ENCODE measurements at regions not wholly inside any gene's neighbourhood (a gene's known extent, or its start where the extent isn't known, plus 50 kb on each side); places are given as distances from the start of the nearest gene placed in this dataset.

DNA sequence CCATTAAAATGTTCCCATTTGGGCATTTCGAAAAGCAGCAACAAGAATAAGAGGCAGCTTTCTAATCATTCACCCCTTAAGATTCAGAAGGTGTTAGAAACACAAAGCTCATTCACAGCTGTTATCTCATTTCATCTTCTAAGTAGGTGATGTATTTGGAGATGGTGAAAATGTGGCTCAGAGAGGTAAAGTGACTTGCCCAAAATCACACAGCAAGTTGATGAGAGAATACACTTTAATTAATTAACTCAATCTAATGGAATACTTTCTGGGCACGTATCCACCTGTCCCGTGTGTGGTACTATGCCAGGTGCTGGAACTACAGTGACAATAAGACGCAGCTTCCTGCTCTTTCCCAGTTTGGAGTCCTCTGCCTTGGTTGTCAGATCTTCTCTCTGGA lies 147.4 kb upstream of the LRFN2 start:
- TF ChIP-seq FOXP2 (optimal IDR thresholded peaks at IDR 0.05; ENCODE audit: borderline replicate concordance, extremely low read depth, extremely low read length, insufficient read depth) (no peak), TAF1 (IDR thresholded peaks at IDR 0.05; ENCODE audit: borderline replicate concordance, insufficient read depth, low read length) (no peak), SIN3A (IDR thresholded peaks at IDR 0.05; ENCODE audit: borderline replicate concordance, insufficient read depth, low read length) (no peak), POLR2AphosphoS5 (IDR thresholded peaks at IDR 0.05; ENCODE audit: low read depth, low read length) (no peak)
- TF ChIP-seq, protein P1, sequence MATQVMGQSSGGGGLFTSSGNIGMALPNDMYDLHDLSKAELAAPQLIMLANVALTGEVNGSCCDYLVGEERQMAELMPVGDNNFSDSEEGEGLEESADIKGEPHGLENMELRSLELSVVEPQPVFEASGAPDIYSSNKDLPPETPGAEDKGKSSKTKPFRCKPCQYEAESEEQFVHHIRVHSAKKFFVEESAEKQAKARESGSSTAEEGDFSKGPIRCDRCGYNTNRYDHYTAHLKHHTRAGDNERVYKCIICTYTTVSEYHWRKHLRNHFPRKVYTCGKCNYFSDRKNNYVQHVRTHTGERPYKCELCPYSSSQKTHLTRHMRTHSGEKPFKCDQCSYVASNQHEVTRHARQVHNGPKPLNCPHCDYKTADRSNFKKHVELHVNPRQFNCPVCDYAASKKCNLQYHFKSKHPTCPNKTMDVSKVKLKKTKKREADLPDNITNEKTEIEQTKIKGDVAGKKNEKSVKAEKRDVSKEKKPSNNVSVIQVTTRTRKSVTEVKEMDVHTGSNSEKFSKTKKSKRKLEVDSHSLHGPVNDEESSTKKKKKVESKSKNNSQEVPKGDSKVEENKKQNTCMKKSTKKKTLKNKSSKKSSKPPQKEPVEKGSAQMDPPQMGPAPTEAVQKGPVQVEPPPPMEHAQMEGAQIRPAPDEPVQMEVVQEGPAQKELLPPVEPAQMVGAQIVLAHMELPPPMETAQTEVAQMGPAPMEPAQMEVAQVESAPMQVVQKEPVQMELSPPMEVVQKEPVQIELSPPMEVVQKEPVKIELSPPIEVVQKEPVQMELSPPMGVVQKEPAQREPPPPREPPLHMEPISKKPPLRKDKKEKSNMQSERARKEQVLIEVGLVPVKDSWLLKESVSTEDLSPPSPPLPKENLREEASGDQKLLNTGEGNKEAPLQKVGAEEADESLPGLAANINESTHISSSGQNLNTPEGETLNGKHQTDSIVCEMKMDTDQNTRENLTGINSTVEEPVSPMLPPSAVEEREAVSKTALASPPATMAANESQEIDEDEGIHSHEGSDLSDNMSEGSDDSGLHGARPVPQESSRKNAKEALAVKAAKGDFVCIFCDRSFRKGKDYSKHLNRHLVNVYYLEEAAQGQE (IDR thresholded peaks at IDR 0.05; ENCODE audit: insufficient read depth in 1 of 2, low read depth in 2 of 2, low read length in 2 of 2): no peak

DNA sequence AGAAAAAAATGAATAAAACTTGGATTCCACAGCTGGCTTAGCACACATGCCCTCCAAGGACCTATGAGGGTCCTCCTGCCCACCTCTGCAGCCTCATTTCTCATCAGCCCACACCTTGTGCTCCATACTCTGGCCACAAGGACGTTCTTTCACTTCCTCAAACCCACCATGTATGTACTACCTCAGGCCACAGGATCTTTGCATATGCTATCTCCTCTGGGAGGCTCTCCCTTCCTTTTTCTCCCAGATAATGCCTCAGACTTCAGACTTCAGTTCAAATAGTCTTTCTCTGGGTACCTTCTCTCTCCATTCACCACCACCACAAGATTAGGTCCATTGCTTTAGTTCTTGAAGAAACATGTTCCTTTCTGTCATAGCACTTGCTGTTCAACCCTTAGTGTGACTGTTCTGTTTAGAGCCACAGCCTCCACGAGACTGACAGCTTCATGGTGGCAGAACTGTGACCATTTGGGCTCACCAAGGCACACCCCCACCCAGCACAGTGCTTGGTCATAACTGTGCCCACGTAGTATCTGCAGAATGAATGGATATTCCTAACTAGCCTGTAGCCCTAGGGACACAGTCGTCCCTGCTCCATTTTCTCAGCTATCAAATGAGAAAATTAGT lies 146.7 kb upstream of the LRFN2 start:
- TF ChIP-seq TAF1 (IDR thresholded peaks at IDR 0.05; ENCODE audit: borderline replicate concordance, insufficient read depth, low read length) (no peak), SIN3A (IDR thresholded peaks at IDR 0.05; ENCODE audit: borderline replicate concordance, insufficient read depth, low read length) (no peak), POLR2AphosphoS5 (IDR thresholded peaks at IDR 0.05; ENCODE audit: low read depth, low read length) (no peak), FOXP2 (optimal IDR thresholded peaks at IDR 0.05; ENCODE audit: borderline replicate concordance, extremely low read depth, extremely low read length, insufficient read depth) (no peak)
- TF ChIP-seq, protein P1 (IDR thresholded peaks at IDR 0.05; ENCODE audit: insufficient read depth in 1 of 2, low read depth in 2 of 2, low read length in 2 of 2): no peak

DNA sequence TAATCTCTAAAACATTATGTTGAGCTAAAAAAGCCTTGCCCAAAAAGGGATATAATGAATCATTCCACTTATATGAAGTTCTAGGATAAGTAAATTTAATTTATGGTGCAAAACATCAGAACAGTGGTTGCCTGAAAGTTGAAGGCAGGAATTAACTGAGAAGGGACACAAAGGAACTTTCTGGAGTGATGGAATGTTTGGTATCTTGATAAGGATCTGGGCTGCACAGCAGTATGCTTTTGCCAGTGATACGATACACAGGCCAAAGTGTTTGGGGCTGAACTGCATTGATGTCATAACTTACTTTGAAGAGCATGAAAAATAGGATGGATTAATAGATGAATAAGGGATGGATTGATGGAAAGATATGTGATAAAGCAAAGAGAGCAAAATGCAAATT lies 146.1 kb upstream of the LRFN2 start:
- TF ChIP-seq TAF1 (IDR thresholded peaks at IDR 0.05; ENCODE audit: borderline replicate concordance, insufficient read depth, low read length): no peak
- TF ChIP-seq, protein P1 (IDR thresholded peaks at IDR 0.05; ENCODE audit: insufficient read depth in 1 of 2, low read depth in 2 of 2, low read length in 2 of 2): no peak
- no peak for TF ChIP-seq POLR2AphosphoS5 (IDR thresholded peaks at IDR 0.05; ENCODE audit: low read depth, low read length)
- no peak for TF ChIP-seq SIN3A (IDR thresholded peaks at IDR 0.05; ENCODE audit: borderline replicate concordance, insufficient read depth, low read length)
- TF ChIP-seq FOXP2 (optimal IDR thresholded peaks at IDR 0.05; ENCODE audit: borderline replicate concordance, extremely low read depth, extremely low read length, insufficient read depth): no peak

DNA sequence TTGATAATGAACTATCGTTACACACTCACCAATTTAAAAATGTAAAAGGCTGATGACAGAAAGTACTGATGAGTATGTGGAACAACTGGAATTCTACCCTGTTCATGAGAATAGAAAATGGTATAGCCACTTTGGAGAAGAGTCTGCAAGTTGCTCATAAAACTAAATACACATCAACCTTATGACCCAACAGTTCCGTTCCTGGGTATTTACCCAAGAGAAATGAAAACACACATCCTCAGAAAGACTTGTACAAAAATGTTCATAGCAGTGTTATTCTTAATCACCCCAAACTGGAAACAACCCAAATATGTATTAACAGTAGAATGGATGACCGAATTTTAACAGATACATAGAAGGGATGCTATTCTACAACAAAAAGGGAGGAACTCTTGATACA lies 145.7 kb upstream of the LRFN2 start:
- TF ChIP-seq POLR2AphosphoS5 (IDR thresholded peaks at IDR 0.05; ENCODE audit: low read depth, low read length) (no peak), SIN3A (IDR thresholded peaks at IDR 0.05; ENCODE audit: borderline replicate concordance, insufficient read depth, low read length) (no peak), FOXP2 (optimal IDR thresholded peaks at IDR 0.05; ENCODE audit: borderline replicate concordance, extremely low read depth, extremely low read length, insufficient read depth) (no peak), TAF1 (IDR thresholded peaks at IDR 0.05; ENCODE audit: borderline replicate concordance, insufficient read depth, low read length) (no peak)
- TF ChIP-seq, protein P1 (IDR thresholded peaks at IDR 0.05; ENCODE audit: insufficient read depth in 1 of 2, low read depth in 2 of 2, low read length in 2 of 2): no peak

Measured in PFSK-1 (cell line).